Left forelimb (tissue), 1 donor: ENCODE measurements at regions not wholly inside any gene's neighbourhood (a gene's known extent, or its start where the extent isn't known, plus 50 kb on each side); places are given as distances from the start of the nearest gene placed in this dataset.
"Not testable (repeated sequence)": the region's sequence is repeated elsewhere in the genome, so short reads cannot be mapped to it uniquely, and the experiment has no call there.

Experiments
- DNase-seq: peaks from one replicate; pipeline ENCODE4 v3.0.0-alpha.2; 2018; ENCODE audit warnings: low spot score

- no peak for DNase-seq
Observed at GRCh38 chr15:72866182-72866581, 82.6 kb upstream of the ADPGK start.

GRCh38 chr15:72865486-72865885, 81.9 kb upstream of the ADPGK start:
- DNase-seq, result no peak

- DNase-seq, result no peak
Observed at GRCh38 chr15:72864681-72865080, 81.1 kb upstream of the ADPGK start.

GRCh38 chr15:72861354-72861910, 77.9 kb upstream of the ADPGK start:
- no peak for DNase-seq

- no peak for DNase-seq
Observed at GRCh38 chr15:72859757-72860145, 76.2 kb upstream of the ADPGK start.

- DNase-seq, result no peak
Observed at GRCh38 chr15:72859017-72859756, 75.6 kb upstream of the ADPGK start.

GRCh38 chr15:72858205-72858604, 74.6 kb upstream of the ADPGK start:
- no peak for DNase-seq

GRCh38 chr15:72857331-72858063, 73.9 kb upstream of the ADPGK start:
- DNase-seq, result no peak

- DNase-seq, result no peak
Observed at GRCh38 chr15:72856549-72857040, 73.0 kb upstream of the ADPGK start.

GRCh38 chr15:72855791-72856190, 72.2 kb upstream of the ADPGK start:
- DNase-seq, result no peak

GRCh38 chr15:72852273-72852672, 68.7 kb upstream of the ADPGK start:
- no peak for DNase-seq

- no peak for DNase-seq
Observed at GRCh38 chr15:72851586-72851985, 68.0 kb upstream of the ADPGK start.

- DNase-seq, result no peak
Observed at GRCh38 chr15:72850833-72851232, 67.3 kb upstream of the ADPGK start.

- DNase-seq, result no peak
Observed at GRCh38 chr15:72847806-72848205, 64.2 kb upstream of the ADPGK start.

GRCh38 chr15:72847033-72847432, 63.5 kb upstream of the ADPGK start:
- no peak for DNase-seq

- DNase-seq, result no peak
Observed at GRCh38 chr15:72845981-72846383, 62.4 kb upstream of the ADPGK start.

- peak; percentile 26 for DNase-seq
Observed at GRCh38 chr15:72844067-72844466, 60.5 kb upstream of the ADPGK start.

GRCh38 chr15:72843340-72843739, 59.8 kb upstream of the ADPGK start:
- DNase-seq, result not testable (repeated sequence)

- DNase-seq, result peak; percentile 12
Observed at GRCh38 chr15:72840114-72840513, 56.6 kb upstream of the ADPGK start.

- no peak for DNase-seq
Observed at GRCh38 chr15:72838311-72838731, 54.8 kb upstream of the ADPGK start.

GRCh38 chr15:72836676-72837330, 53.2 kb upstream of the ADPGK start:
- DNase-seq, result no peak

GRCh38 chr15:72835294-72835890, 51.8 kb upstream of the ADPGK start:
- no peak for DNase-seq
